ENCODE measurements at regions not wholly inside any gene's neighbourhood (a gene's known extent, or its start where the extent isn't known, plus 50 kb on each side); places are given as distances from the start of the nearest gene placed in this dataset.

- TF ChIP-seq CTCF (IDR thresholded peaks at IDR 0.05), result no peak
- no peak for TF ChIP-seq POLR2A (IDR thresholded peaks at IDR 0.05)
These were observed 51.0 kb upstream of the MYL2 start for GRCh38 chr12:110971189-110971920.

Data from uterus (tissue), 2 donors.